Middle frontal gyrus (tissue), 1 donor: ENCODE measurements at regions not wholly inside any gene's neighbourhood (a gene's known extent, or its start where the extent isn't known, plus 50 kb on each side); places are given as distances from the start of the nearest gene placed in this dataset.
A peak's percentile ranks its signal among the peaks of the same experiment; 100 is the strongest.

Experiments used
- DNase-seq: peaks from one replicate; pipeline ENCODE4 v3.0.0-alpha.2; 2015; ENCODE audit warnings: low spot score; ENCODE audit errors: extremely low spot score

- DNase-seq = no peak
Measured at GRCh38 chrX:142149919-142150318, 55.2 kb downstream of the MAGEC2 start.

- no peak for DNase-seq
Measured at GRCh38 chrX:142134533-142134932, 70.6 kb downstream of the MAGEC2 start.

GRCh38 chrX:142096253-142096652 is 108.8 kb downstream of the MAGEC2 start:
- DNase-seq = no peak

- DNase-seq = no peak
Measured at GRCh38 chrX:142095651-142096245, 109.3 kb downstream of the MAGEC2 start.

GRCh38 chrX:142089193-142089592 is 115.9 kb downstream of the MAGEC2 start:
- DNase-seq = no peak

GRCh38 chrX:142084611-142085010 is 120.5 kb downstream of the MAGEC2 start:
- DNase-seq = no peak

- DNase-seq = no peak
Measured at GRCh38 chrX:142076633-142077032, 128.5 kb downstream of the MAGEC2 start.

- peak; percentile 3 for DNase-seq
Measured at GRCh38 chrX:142068365-142068764, 136.7 kb downstream of the MAGEC2 start.

GRCh38 chrX:142060191-142060590 is 144.9 kb downstream of the MAGEC2 start:
- DNase-seq = no peak

- no peak for DNase-seq
Measured at GRCh38 chrX:142054094-142054493, 150.4 kb downstream of the MAGEC1 start.

- DNase-seq = no peak
Measured at GRCh38 chrX:142052238-142052637, 148.5 kb downstream of the MAGEC1 start.

- DNase-seq = no peak
Measured at GRCh38 chrX:142043196-142043595, 139.5 kb downstream of the MAGEC1 start.

GRCh38 chrX:142040906-142041305 is 137.2 kb downstream of the MAGEC1 start:
- no peak for DNase-seq

GRCh38 chrX:142036116-142036515 is 132.4 kb downstream of the MAGEC1 start:
- DNase-seq = no peak

GRCh38 chrX:142005532-142005931 is 101.8 kb downstream of the MAGEC1 start:
- no peak for DNase-seq

- DNase-seq = no peak
Measured at GRCh38 chrX:142002471-142002870, 98.8 kb downstream of the MAGEC1 start.

- DNase-seq = no peak
Measured at GRCh38 chrX:142001934-142002333, 98.2 kb downstream of the MAGEC1 start.

- no peak for DNase-seq
Measured at GRCh38 chrX:141989815-141990214, 86.1 kb downstream of the MAGEC1 start.

- no peak for DNase-seq
Measured at GRCh38 chrX:141989134-141989533, 85.4 kb downstream of the MAGEC1 start.

GRCh38 chrX:141982296-141982695 is 78.6 kb downstream of the MAGEC1 start:
- no peak for DNase-seq

- DNase-seq = no peak
Measured at GRCh38 chrX:141975839-141976238, 72.1 kb downstream of the MAGEC1 start.

- DNase-seq = peak; percentile 3
Measured at GRCh38 chrX:141969706-141970105, 66.0 kb downstream of the MAGEC1 start.

GRCh38 chrX:141960578-141960977 is 56.9 kb downstream of the MAGEC1 start:
- no peak for DNase-seq
